WTC11 (cell line): ENCODE measurements at regions not wholly inside any gene's neighbourhood (a gene's known extent, or its start where the extent isn't known, plus 50 kb on each side); places are given as distances from the start of the nearest gene placed in this dataset.

Experiments used
- CTCF ChIP-seq: fragments of 200-600 bp; IDR thresholded peaks from 2 replicates; pipeline ENCODE4 v1.8.0; 2022; ENCODE audit warnings: antibody characterized with exemption
- GRHL2 ChIP-seq: fragments of 250-450 bp; sonication (Bioruptor Pico); IDR thresholded peaks from 2 replicates; pipeline ENCODE4 v1.8.0; 2022; ENCODE audit warnings: mild to moderate bottlenecking, moderate library complexity; ENCODE audit not compliant: insufficient replicate concordance, severe bottlenecking
- HMGA2 ChIP-seq: fragments of 250-450 bp; sonication (Bioruptor Pico); IDR thresholded peaks from 2 replicates; pipeline ENCODE4 v1.4.0; 2021; ENCODE audit warnings: mild to moderate bottlenecking, moderate library complexity
- NFYB ChIP-seq: sonication (generic); formaldehyde crosslinking; conservative IDR thresholded peaks from 2 replicates; pipeline ENCODE4 v1.8.0; 2022; ENCODE audit warnings: low read depth, missing genetic modification reagents
- ZBTB43 ChIP-seq: sonication (generic); formaldehyde crosslinking; IDR thresholded peaks from 2 replicates; pipeline ENCODE4 v1.8.1; 2023; ENCODE audit warnings: mild to moderate bottlenecking, missing genetic modification reagents
- TF ChIP-seq, protein P1 (sequence below): sonication (generic); formaldehyde crosslinking; IDR thresholded peaks from 2 replicates; pipeline ENCODE4 v1.8.0; 2022; ENCODE audit warnings: mild to moderate bottlenecking, missing genetic modification reagents

DNA sequence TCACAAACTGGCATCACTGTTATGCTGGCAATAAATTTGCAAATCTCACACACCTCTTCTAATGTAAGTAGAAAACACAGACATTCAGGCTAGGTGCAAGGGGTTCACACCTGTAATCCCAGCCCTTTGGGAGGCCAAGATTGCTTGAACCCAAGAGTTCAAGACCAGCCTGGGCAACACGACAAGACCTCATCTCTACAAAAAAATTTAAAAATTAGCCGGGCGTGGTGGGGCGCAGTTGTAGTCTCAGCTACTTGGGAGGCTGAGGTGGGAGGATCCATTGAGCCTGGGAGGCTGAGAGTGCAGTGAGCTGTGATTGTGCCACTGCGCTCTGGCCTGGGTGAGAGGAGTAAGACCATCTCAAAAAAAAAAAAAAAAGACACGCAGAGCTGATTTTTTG, 83.1 kb upstream of the ENPP6 start:
- TF ChIP-seq CTCF = no peak
- TF ChIP-seq GRHL2 (CRISPR knock-in tag) = no peak
- TF ChIP-seq, protein P1, sequence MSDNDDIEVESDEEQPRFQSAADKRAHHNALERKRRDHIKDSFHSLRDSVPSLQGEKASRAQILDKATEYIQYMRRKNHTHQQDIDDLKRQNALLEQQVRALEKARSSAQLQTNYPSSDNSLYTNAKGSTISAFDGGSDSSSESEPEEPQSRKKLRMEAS (CRISPR knock-in tag) = no peak
- TF ChIP-seq ZBTB43 (CRISPR knock-in tag) = no peak
- no peak for TF ChIP-seq NFYB
- TF ChIP-seq HMGA2 (CRISPR knock-in tag) = no peak
